K562 (cell line): ENCODE measurements at regions not wholly inside any gene's neighbourhood (a gene's known extent, or its start where the extent isn't known, plus 50 kb on each side); places are given as distances from the start of the nearest gene placed in this dataset.

Experiments used
- BRD4 ChIP-seq: fragments of 200-600 bp; sonication (generic); IDR thresholded peaks from 2 replicates; pipeline ENCODE4 v1.6.1; 2017; ENCODE audit warnings: inconsistent platforms
- CTBP1 ChIP-seq: fragments of 450-650 bp; IDR thresholded peaks from 2 replicates; pipeline ENCODE4 v1.6.1; 2016; ENCODE audit warnings: borderline replicate concordance
- ESRRA ChIP-seq: fragments of 450-650 bp; IDR thresholded peaks from 2 replicates; pipeline ENCODE4 v1.6.1; 2014; ENCODE audit warnings: low read depth, mild to moderate bottlenecking, moderate library complexity, borderline replicate concordance
- HDAC2 ChIP-seq: fragments of 450-650 bp; IDR thresholded peaks from 2 replicates; pipeline ENCODE4 v1.6.1; 2016; ENCODE audit warnings: mild to moderate bottlenecking
- NR2C2 ChIP-seq, 2 experiments: fragments of 200-800 bp in 1 of 2; sonication (Bioruptor generic) in 1 of 2; sonication (generic) in 1 of 2; formaldehyde crosslinking in 1 of 2; IDR thresholded peaks; 2 replicates each; pipeline versions ENCODE4 v1.6.1 to v1.8.0; 2016 to 2022; ENCODE audit warnings: mild to moderate bottlenecking in 1 of 2, missing compliant biosample characterization in 1 of 2, missing genetic modification characterization in 1 of 2, missing genetic modification reagents in 1 of 2
- SMAD4 ChIP-seq: fragments of 250-450 bp; sonication (Bioruptor Pico); conservative IDR thresholded peaks from 2 replicates; pipeline ENCODE4 v1.8.0; 2021; ENCODE audit warnings: inconsistent platforms, mild to moderate bottlenecking, moderate library complexity
- ZNF551 ChIP-seq: fragments of 250-450 bp; sonication (Bioruptor Pico); IDR thresholded peaks from 2 replicates; pipeline ENCODE4 v1.5.0; 2021; ENCODE audit warnings: mild to moderate bottlenecking, moderate library complexity
- TF ChIP-seq, protein P1 (sequence below): fragments of 250-450 bp; sonication (Bioruptor Pico); IDR thresholded peaks from 2 replicates; pipeline ENCODE4 v1.4.0; 2020; ENCODE audit warnings: mild to moderate bottlenecking, moderate library complexity
- TF ChIP-seq, protein P2 (sequence below): fragments of 450-650 bp; IDR thresholded peaks from 2 replicates; pipeline ENCODE4 v1.7.1; 2018; ENCODE audit warnings: mild to moderate bottlenecking, low read depth; ENCODE audit not compliant: partially characterized antibody
- TF ChIP-seq, protein P3 (sequence below): fragments of 450-650 bp; IDR thresholded peaks from 2 replicates; pipeline ENCODE4 v1.6.1; 2016; ENCODE audit warnings: missing biosample characterization, missing genetic modification characterization
- TF ChIP-seq, protein P4 (sequence below), 2 experiments: fragments of 450-650 bp; IDR thresholded peaks; 2 replicates each; pipeline ENCODE4 v1.6.1; 2016; ENCODE audit warnings: mild to moderate bottlenecking in 2 of 2, borderline replicate concordance in 1 of 2, low read depth in 1 of 2, moderate library complexity in 1 of 2

DNA sequence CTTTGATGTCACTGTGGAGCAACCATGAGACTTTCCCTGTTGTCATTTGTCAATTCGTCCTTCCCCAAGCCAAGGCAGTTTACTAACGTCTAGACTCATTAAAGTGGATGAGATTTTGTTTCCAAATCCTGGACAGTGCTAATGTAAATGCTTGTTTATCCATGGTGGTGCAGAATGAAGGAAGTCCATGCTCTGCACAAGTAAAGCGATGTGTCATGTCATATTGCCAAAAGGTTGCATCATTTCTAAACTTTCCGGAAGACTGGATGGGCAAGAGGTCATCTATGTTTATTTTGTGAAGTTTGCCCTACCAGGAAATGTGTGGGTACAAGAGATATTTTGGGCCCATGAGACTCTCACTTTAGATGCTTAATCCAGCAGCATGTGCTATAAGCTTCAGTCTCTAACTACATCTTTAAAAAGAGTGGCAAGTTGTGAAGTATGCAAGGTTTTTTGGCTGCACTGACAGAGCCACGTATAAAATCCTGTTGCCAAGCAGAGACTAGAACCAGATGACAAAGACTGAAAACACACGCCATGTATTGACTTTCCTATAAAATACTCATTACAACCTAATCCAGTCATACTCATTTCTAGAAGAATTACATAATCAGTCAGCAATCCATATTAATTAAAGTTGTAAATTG is 72.1 kb upstream of the FNDC3B start (continued):
- TF ChIP-seq, protein P1, sequence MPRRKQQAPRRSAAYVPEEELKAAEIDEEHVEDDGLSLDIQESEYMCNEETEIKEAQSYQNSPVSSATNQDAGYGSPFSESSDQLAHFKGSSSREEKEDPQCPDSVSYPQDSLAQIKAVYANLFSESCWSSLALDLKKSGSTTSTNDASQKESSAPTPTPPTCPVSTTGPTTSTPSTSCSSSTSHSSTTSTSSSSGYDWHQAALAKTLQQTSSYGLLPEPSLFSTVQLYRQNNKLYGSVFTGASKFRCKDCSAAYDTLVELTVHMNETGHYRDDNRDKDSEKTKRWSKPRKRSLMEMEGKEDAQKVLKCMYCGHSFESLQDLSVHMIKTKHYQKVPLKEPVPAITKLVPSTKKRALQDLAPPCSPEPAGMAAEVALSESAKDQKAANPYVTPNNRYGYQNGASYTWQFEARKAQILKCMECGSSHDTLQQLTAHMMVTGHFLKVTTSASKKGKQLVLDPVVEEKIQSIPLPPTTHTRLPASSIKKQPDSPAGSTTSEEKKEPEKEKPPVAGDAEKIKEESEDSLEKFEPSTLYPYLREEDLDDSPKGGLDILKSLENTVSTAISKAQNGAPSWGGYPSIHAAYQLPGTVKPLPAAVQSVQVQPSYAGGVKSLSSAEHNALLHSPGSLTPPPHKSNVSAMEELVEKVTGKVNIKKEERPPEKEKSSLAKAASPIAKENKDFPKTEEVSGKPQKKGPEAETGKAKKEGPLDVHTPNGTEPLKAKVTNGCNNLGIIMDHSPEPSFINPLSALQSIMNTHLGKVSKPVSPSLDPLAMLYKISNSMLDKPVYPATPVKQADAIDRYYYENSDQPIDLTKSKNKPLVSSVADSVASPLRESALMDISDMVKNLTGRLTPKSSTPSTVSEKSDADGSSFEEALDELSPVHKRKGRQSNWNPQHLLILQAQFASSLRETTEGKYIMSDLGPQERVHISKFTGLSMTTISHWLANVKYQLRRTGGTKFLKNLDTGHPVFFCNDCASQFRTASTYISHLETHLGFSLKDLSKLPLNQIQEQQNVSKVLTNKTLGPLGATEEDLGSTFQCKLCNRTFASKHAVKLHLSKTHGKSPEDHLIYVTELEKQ (CRISPR knock-in tag) = peak; percentile 82
- TF ChIP-seq, protein P2, sequence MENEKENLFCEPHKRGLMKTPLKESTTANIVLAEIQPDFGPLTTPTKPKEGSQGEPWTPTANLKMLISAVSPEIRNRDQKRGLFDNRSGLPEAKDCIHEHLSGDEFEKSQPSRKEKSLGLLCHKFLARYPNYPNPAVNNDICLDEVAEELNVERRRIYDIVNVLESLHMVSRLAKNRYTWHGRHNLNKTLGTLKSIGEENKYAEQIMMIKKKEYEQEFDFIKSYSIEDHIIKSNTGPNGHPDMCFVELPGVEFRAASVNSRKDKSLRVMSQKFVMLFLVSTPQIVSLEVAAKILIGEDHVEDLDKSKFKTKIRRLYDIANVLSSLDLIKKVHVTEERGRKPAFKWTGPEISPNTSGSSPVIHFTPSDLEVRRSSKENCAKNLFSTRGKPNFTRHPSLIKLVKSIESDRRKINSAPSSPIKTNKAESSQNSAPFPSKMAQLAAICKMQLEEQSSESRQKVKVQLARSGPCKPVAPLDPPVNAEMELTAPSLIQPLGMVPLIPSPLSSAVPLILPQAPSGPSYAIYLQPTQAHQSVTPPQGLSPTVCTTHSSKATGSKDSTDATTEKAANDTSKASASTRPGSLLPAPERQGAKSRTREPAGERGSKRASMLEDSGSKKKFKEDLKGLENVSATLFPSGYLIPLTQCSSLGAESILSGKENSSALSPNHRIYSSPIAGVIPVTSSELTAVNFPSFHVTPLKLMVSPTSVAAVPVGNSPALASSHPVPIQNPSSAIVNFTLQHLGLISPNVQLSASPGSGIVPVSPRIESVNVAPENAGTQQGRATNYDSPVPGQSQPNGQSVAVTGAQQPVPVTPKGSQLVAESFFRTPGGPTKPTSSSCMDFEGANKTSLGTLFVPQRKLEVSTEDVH = peak; percentile 19
- peak; percentile 96 for TF ChIP-seq SMAD4 (CRISPR knock-in tag)
- TF ChIP-seq CTBP1 = peak; percentile 71
- TF ChIP-seq ZNF551 (CRISPR knock-in tag) = no peak
- TF ChIP-seq, protein P3, sequence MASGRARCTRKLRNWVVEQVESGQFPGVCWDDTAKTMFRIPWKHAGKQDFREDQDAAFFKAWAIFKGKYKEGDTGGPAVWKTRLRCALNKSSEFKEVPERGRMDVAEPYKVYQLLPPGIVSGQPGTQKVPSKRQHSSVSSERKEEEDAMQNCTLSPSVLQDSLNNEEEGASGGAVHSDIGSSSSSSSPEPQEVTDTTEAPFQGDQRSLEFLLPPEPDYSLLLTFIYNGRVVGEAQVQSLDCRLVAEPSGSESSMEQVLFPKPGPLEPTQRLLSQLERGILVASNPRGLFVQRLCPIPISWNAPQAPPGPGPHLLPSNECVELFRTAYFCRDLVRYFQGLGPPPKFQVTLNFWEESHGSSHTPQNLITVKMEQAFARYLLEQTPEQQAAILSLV (tag) = peak; percentile 95
- TF ChIP-seq HDAC2 = peak; percentile 73; the same call in 1 of the 2 replicates
- TF ChIP-seq ESRRA = peak; percentile 53; the same call in 1 of the 2 replicates
- TF ChIP-seq BRD4 = peak; percentile 83; the same call in 1 of the 2 replicates
- TF ChIP-seq, protein P4, sequence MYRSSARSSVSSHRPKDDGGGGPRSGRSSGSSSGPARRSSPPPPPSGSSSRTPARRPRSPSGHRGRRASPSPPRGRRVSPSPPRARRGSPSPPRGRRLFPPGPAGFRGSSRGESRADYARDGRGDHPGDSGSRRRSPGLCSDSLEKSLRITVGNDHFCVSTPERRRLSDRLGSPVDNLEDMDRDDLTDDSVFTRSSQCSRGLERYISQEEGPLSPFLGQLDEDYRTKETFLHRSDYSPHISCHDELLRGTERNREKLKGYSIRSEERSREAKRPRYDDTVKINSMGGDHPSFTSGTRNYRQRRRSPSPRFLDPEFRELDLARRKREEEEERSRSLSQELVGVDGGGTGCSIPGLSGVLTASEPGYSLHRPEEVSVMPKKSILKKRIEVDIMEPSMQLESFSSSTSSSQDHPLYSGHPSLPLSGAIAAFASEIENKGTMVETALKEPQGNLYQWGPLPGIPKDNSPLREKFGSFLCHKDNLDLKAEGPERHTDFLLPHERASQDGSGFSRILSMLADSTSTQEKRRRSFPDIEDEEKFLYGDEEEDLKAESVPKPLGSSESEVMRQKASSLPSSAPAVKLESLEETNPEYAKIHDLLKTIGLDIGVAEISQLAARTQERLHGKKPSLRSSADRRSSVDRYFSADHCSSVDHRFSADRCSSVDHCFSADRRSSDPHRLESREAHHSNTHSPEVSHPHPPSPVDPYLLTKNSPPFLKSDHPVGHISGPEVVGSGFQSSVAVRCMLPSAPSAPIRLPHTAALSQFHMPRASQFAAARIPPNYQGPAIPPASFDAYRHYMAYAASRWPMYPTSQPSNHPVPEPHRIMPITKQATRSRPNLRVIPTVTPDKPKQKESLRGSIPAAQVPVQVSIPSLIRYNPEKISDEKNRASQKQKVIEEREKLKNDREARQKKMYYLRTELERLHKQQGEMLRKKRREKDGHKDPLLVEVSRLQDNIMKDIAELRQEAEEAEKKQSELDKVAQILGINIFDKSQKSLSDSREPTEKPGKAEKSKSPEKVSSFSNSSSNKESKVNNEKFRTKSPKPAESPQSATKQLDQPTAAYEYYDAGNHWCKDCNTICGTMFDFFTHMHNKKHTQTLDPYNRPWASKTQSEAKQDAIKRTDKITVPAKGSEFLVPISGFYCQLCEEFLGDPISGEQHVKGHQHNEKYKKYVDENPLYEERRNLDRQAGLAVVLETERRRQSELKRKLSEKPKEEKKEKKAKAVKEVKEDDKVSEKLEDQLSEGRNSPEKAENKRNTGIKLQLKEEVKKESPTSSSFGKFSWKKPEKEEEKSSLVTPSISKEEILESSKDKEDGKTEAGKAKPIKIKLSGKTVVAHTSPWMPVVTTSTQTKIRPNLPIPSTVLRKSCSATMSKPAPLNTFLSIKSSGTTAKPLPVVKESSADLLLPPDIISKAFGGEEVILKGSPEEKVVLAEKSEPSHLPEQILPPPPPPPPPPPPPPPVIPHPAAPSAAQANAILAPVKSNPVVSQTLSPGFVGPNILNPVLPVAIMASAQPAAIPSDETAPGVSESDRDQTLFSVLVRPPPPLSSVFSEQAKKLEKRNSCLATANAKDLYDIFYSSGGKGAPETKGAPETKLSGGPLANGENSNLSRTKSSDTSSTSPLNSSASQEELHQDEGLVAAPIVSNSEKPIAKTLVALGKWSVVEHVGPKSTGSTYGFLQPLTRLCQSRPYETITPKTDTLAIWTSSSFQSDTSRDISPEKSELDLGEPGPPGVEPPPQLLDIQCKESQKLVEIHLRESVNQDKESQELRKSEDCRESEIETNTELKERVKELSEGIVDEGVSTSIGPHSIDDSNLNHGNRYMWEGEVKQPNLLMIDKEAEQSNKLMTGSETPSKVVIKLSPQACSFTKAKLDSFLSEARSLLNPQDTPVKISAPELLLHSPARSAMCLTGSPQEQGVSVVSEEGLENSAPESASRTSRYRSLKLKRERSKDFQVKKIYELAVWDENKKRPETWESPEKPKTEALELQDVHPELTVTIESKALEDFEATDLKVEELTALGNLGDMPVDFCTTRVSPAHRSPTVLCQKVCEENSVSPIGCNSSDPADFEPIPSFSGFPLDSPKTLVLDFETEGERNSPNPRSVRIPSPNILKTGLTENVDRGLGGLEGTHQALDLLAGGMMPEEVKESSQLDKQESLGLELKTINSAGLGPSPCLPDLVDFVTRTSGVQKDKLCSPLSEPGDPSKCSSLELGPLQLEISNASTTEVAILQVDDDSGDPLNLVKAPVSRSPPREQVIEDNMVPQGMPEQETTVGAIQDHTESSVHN (IDR thresholded peaks at IDR 0.05; ENCODE audit: borderline replicate concordance in 1 of 2, low read depth in 1 of 2) = peak in 1 of 2 experiments; percentile 88; a peak in 2 of 4 replicates
- no peak for TF ChIP-seq NR2C2 (CRISPR knock-in tag; IDR thresholded peaks at IDR 0.05)
- peak; percentile 94 for TF ChIP-seq NR2C2 (tag; IDR thresholded peaks at IDR 0.05)
